ENCODE measurements at regions not wholly inside any gene's neighbourhood (a gene's known extent, or its start where the extent isn't known, plus 50 kb on each side); places are given as distances from the start of the nearest gene placed in this dataset.

DNA sequence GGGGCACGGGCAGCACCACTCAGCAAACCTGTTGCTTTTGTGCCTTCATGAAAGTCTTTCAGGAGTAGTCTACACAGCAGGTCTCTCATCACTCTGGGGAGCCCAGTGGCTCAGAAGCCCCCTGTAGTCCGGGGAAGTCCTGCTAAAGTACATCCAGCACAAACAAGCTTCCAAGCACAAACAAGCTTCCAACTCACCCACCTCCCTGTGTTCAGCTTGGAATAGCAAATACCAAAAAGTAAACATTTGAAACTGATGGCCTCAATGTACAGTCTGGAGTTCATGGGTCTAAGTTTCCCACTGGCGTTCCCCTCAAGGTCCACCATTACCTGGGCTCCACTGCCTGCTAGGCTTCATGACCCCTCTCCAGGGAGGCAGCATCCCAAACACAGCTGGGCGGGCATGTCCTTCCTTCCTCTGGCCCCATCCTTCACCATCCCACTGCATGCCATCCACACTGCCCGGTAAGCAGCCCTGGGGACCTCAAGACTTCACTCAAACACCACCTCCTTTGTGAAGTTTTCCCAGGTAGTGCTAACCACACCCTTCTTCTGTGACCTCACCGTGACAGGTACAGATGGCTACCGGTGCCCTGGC, 62.8 kb upstream of the SIAH1 start:
- TF ChIP-seq POLR2A (IDR thresholded peaks at IDR 0.05) = no peak
- TF ChIP-seq, protein P1, sequence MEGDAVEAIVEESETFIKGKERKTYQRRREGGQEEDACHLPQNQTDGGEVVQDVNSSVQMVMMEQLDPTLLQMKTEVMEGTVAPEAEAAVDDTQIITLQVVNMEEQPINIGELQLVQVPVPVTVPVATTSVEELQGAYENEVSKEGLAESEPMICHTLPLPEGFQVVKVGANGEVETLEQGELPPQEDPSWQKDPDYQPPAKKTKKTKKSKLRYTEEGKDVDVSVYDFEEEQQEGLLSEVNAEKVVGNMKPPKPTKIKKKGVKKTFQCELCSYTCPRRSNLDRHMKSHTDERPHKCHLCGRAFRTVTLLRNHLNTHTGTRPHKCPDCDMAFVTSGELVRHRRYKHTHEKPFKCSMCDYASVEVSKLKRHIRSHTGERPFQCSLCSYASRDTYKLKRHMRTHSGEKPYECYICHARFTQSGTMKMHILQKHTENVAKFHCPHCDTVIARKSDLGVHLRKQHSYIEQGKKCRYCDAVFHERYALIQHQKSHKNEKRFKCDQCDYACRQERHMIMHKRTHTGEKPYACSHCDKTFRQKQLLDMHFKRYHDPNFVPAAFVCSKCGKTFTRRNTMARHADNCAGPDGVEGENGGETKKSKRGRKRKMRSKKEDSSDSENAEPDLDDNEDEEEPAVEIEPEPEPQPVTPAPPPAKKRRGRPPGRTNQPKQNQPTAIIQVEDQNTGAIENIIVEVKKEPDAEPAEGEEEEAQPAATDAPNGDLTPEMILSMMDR (IDR thresholded peaks at IDR 0.05) = no peak
- WGBS, 2 donors = 92 to 93% methylated on average over 7 of the region's 7 CpGs

DNA sequence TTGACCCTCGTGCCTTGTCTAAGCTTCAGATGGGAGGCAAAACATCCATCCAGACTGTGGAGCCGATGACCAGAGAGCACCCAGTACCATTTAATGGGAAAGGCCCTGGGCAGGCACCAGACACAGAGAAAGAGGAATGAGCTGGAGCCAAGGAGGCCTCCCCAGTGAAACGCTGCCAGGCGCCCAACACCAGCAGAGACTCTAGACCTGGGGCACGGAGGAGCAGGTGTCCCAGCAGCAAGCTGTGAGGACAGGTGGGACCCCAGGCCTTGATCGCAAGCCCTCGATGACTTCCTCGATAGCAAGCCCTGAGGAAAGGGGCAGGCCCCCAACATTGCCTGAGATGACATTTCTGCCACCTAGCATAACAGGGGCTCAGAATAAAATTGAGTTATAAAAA, 62.2 kb upstream of the SIAH1 start:
- H3K4me1 ChIP-seq = peaks cover 8% of the 10 kb centered on the region
- WGBS, 2 donors = 95 to 97% methylated on average over 8 of the region's 8 CpGs

More for the DNA sequence above, 62.8 kb upstream of the SIAH1 start:
- no peak overlapping the region for H3K4me3 ChIP-seq
- peak; percentile 12 for DNase-seq
- no peaks in the 10 kb centered on the region for H3K9me3 ChIP-seq
- H3K4me1 ChIP-seq = peaks cover 8% of the 10 kb centered on the region
- intact Hi-C loops (cut with DNase I; ENCODE audit: low total_unique reads) = no loop called here
- no peaks in the 10 kb centered on the region for H3K27me3 ChIP-seq
- H3K36me3 ChIP-seq (ENCODE audit: low read depth, missing control alignments) = no peaks in the 10 kb centered on the region
- H3K27ac ChIP-seq = no peak overlapping the region

DNA sequence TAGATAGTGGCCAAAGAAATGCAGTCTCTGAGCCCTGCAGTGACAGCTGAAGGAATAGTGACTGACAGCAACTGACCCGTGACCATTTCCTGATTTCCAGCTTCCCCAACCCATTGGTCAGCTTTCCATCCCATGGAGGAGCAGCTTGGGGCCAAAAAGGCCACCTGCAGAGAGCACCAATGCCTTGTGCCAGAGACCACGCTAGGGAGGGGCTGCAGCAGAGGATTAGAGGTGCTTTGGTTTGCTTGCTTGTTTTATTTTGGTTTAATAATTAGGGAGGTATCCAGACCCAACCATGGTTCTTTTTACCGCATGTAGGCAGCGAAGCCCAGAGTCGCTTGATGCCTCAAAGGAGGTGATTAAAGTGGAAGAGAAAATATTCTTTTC, 61.3 kb upstream of the SIAH1 start:
- H3K27ac ChIP-seq = no peak overlapping the region
- no peak for DNase-seq
- no peaks in the 10 kb centered on the region for H3K36me3 ChIP-seq (ENCODE audit: low read depth, missing control alignments)
- peaks cover 8% of the 10 kb centered on the region for H3K4me1 ChIP-seq
- WGBS, 2 donors = 89 to 90% methylated on average over 5 of the region's 5 CpGs
- intact Hi-C loops (cut with DNase I; ENCODE audit: low total_unique reads) = no loop called here
- TF ChIP-seq, protein P1 (IDR thresholded peaks at IDR 0.05) = no peak
- TF ChIP-seq POLR2A (IDR thresholded peaks at IDR 0.05) = no peak
- H3K9me3 ChIP-seq = no peaks in the 10 kb centered on the region
- no peak overlapping the region for H3K4me3 ChIP-seq
- no peaks in the 10 kb centered on the region for H3K27me3 ChIP-seq

More for the DNA sequence above, 62.2 kb upstream of the SIAH1 start:
- no peaks in the 10 kb centered on the region for H3K36me3 ChIP-seq (ENCODE audit: low read depth, missing control alignments)
- no peak overlapping the region for H3K4me3 ChIP-seq
- H3K9me3 ChIP-seq = no peaks in the 10 kb centered on the region
- H3K27ac ChIP-seq = no peak overlapping the region
- H3K27me3 ChIP-seq = no peaks in the 10 kb centered on the region
- intact Hi-C loops (cut with DNase I; ENCODE audit: low total_unique reads) = no loop called here
- TF ChIP-seq POLR2A (IDR thresholded peaks at IDR 0.05) = no peak
- TF ChIP-seq, protein P1 (IDR thresholded peaks at IDR 0.05) = no peak
- no peak for DNase-seq

DNA sequence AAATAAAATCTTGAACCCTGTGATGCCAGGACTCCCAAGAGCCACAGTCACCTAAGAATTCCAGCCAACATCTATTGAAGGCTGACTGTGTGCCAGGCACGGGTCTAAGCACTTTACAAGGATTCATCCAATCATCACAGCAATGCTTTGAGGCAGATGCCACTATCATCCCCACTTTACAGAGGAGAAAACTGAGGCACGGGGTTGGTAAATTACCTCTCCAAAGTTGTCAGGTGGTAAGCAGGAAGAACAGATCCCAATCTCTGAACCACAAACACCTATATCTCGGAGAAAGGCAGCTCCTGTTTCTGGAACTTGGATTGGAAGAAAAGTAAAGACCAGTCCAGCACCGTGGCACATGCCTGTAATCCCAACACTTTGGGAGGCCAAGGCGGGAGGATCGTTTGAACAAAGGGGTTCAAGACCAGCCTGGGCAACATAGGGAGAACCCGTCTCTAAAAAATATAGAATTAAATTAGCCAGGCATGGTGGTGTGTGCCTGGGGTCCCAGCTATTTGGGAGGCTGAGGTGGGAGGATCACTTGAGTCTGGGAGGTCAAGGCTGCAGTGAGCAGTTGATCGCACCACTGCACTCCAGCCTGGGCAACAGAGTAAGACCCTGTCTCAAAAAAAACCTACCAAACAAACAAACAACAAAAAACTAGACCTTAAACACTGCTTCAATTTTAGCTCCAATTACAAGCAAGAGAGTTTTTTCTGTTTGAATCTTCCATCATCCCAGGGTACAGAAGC, 60.7 kb upstream of the SIAH1 start:
- Histone ChIP-seq H3K4me1 (peaks cover 8% of the 10 kb centered on the region), H3K4me3 (no peak overlapping the region), H3K36me3 (ENCODE audit: low read depth, missing control alignments) (no peaks in the 10 kb centered on the region), H3K27me3 (no peaks in the 10 kb centered on the region), H3K27ac (no peak overlapping the region), H3K9me3 (no peaks in the 10 kb centered on the region)
- intact Hi-C loops (cut with DNase I; ENCODE audit: low total_unique reads) = no loop called here
- WGBS, 2 donors = 88 to 95% methylated on average over 8 of the region's 8 CpGs
- no peak for TF ChIP-seq POLR2A (IDR thresholded peaks at IDR 0.05)
- TF ChIP-seq, protein P1 (IDR thresholded peaks at IDR 0.05) = no peak
- no peak for DNase-seq

Data from testis (tissue), 2 donors.